H1 (cell line): ENCODE measurements at regions not wholly inside any gene's neighbourhood (a gene's known extent, or its start where the extent isn't known, plus 50 kb on each side); places are given as distances from the start of the nearest gene placed in this dataset.

Experiments used
- ATF2 ChIP-seq: IDR thresholded peaks from 2 replicates; pipeline ENCODE4 v1.6.1; 2012; ENCODE audit warnings: low read length, inconsistent platforms
- RNF2 ChIP-seq: fragments of 200-900, 300-1000 bp; sonication (generic); IDR thresholded peaks from 2 replicates; pipeline ENCODE4 v1.7.1; 2016; ENCODE audit warnings: borderline replicate concordance, low read depth, mild to moderate bottlenecking, antibody characterized with exemption, low read length; ENCODE audit not compliant: poor library complexity, severe bottlenecking; ENCODE audit errors: missing control alignments
- RXRA ChIP-seq: IDR thresholded peaks from 2 replicates; pipeline ENCODE4 v1.6.1; 2011; ENCODE audit warnings: low read depth, mild to moderate bottlenecking, low read length, moderate library complexity; ENCODE audit not compliant: insufficient read depth
- TF ChIP-seq, protein P1 (sequence below): IDR thresholded peaks from 2 replicates; pipeline ENCODE4 v1.6.1; 2011; ENCODE audit warnings: low read depth, mild to moderate bottlenecking, low read length; ENCODE audit not compliant: insufficient read depth

DNA sequence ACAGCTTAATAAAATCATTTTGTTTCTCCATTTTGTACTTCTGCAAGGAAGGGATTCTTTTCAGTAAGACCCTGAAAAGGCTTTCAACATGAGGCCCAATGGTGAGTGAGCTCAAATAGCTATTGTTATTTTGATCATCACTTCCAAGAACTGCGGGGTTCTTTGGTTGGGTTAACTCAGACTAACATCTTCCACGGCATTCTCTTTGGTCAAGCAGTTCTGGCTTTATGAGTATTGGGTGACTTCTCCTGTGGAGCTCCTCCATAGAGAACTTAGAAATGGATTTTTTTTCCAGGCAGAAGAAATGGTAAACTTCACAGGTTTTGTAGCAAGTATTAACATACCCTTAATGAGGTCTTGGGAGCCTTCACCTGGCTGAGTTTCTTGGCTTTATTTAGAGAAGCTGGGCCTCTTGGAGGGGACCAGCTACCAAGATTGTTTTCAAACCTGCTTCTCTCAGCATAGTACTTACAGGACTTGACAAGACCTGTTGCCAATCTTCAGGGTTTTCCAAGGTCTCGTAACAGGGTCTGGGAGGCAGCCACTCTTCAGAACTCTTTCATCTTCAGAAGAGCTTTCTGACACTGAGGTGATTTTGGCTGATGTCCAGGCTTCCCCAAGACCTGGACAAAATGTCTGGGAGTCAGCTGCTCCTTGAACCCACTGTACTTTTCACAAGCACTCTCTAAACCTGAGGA, 353.2 kb upstream of the ETAA1 start (continued):
- TF ChIP-seq, protein P1, sequence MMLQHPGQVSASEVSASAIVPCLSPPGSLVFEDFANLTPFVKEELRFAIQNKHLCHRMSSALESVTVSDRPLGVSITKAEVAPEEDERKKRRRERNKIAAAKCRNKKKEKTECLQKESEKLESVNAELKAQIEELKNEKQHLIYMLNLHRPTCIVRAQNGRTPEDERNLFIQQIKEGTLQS, result no peak
- no peak for TF ChIP-seq RXRA
- TF ChIP-seq ATF2, result no peak
- no peak for TF ChIP-seq RNF2
